Transverse colon (tissue), 4 donors: ENCODE measurements at regions not wholly inside any gene's neighbourhood (a gene's known extent, or its start where the extent isn't known, plus 50 kb on each side); places are given as distances from the start of the nearest gene placed in this dataset.
"Not testable (repeated sequence)": the region's sequence is repeated elsewhere in the genome, so short reads cannot be mapped to it uniquely, and the experiment has no call there.

Experiments
- CTCF ChIP-seq, 5 experiments: fragments of 200-600 bp in 3 of 5; fragments of 450-650 bp in 2 of 5; sonication (generic) in 3 of 5; IDR thresholded peaks; 1 replicate in 2 of 5; 2 replicates in 3 of 5; pipeline ENCODE4 v1.5.1; 2016 to 2017; ENCODE audit warnings: antibody characterized with exemption in 5 of 5, inconsistent platforms in 3 of 5, mild to moderate bottlenecking in 2 of 5, moderate library complexity in 1 of 5
- EP300 ChIP-seq: sonication (generic); formaldehyde crosslinking; IDR thresholded peaks from one replicate; pipeline ENCODE4 v1.6.1; 2017; ENCODE audit warnings: antibody characterized with exemption, low read depth
- POLR2A ChIP-seq: fragments of 450-650 bp; IDR thresholded peaks from one replicate; pipeline ENCODE4 v1.6.1; 2016; ENCODE audit warnings: antibody characterized with exemption, mild to moderate bottlenecking, moderate library complexity
- POLR2AphosphoS5 ChIP-seq, 3 donors: sonication (generic); formaldehyde crosslinking; IDR thresholded peaks; one replicate each; pipeline ENCODE4 v1.6.1; 2016; ENCODE audit warnings: antibody characterized with exemption in 3 of 3

GRCh38 chr7:115273855-115274254 is 352.0 kb downstream of the MDFIC start:
- not testable (repeated sequence) for TF ChIP-seq EP300; CTCF (IDR thresholded peaks at IDR 0.05); POLR2A; POLR2AphosphoS5 (IDR thresholded peaks at IDR 0.05)
